ENCODE measurements at regions not wholly inside any gene's neighbourhood (a gene's known extent, or its start where the extent isn't known, plus 50 kb on each side); places are given as distances from the start of the nearest gene placed in this dataset.

DNA sequence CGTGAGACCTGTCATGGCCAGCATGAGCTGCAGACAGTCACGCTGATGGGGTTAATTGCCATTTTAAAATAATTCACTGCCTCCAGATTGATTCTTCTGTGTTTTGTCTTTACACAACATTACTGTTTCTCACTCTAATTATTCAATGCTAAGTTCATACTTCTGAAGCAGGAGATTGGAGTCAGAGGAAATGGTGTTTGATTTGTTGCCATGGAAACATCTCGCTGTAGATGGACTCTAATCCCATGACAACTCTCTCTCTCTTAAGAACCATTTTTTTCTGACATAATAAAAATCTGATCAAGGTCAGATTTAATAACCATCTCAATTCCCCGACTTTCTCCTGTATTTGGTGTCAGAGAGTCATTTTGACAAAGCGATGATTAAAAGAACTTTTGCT, 209.0 kb downstream of the IDS start:
- TF ChIP-seq POLR2AphosphoS5 (IDR thresholded peaks at IDR 0.05) (no peak), POLR2A (IDR thresholded peaks at IDR 0.05) (no peak)
- TF ChIP-seq, protein P1, sequence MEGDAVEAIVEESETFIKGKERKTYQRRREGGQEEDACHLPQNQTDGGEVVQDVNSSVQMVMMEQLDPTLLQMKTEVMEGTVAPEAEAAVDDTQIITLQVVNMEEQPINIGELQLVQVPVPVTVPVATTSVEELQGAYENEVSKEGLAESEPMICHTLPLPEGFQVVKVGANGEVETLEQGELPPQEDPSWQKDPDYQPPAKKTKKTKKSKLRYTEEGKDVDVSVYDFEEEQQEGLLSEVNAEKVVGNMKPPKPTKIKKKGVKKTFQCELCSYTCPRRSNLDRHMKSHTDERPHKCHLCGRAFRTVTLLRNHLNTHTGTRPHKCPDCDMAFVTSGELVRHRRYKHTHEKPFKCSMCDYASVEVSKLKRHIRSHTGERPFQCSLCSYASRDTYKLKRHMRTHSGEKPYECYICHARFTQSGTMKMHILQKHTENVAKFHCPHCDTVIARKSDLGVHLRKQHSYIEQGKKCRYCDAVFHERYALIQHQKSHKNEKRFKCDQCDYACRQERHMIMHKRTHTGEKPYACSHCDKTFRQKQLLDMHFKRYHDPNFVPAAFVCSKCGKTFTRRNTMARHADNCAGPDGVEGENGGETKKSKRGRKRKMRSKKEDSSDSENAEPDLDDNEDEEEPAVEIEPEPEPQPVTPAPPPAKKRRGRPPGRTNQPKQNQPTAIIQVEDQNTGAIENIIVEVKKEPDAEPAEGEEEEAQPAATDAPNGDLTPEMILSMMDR (IDR thresholded peaks at IDR 0.05 in 8 of 11, conservative IDR thresholded peaks at IDR 0.05 in 3 of 11): no peak

All from spleen (tissue), 7 donors.